ENCODE measurements at regions not wholly inside any gene's neighbourhood (a gene's known extent, or its start where the extent isn't known, plus 50 kb on each side); places are given as distances from the start of the nearest gene placed in this dataset.
A peak's percentile ranks its signal among the peaks of the same experiment; 100 is the strongest.
"Not testable (repeated sequence)": the region's sequence is repeated elsewhere in the genome, so short reads cannot be mapped to it uniquely, and the experiment has no call there.

DNA sequence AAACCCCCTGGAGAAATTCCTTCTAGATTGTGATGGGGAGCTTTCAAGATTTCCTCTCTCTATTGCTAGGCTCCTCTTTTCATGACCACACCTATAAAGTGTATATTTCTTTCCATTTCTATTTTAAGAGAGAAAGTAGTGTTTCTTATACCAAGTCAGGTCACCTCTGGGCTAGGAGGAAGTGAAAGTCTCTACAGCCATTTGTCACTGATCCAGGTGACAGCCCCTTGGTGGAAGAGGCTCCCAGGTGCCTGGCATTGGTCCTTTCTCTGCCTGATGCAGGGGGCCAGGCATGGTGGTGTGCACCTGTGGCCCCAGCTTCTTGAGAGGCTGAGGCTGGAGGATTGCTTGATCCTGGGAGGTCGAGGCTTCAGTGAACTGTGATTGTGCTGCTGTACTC lies 64.7 kb downstream of the DHCR7 start:
- no peak for DNase-seq

GRCh38 chr11:71381781-71382505 lies 66.2 kb downstream of the DHCR7 start:
- no peak for DNase-seq

DNA sequence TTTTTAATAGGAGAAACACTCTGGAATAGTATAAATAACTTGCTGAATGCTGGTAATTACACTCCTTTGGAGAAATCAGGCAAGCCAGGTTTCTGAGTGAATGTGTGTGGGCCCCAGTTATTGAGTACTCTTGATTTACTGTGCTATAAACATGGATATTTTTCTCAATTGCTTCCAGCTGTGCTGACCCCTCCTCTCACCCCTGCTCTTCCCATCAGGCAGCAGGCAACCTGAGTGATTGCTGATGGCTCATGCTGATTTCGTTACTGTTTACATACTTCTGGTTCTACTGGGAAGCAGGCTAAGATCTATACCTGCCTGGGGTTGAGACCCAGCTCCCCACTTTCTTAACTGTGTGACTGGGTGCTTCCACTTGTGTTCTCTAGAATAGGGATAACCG lies 68.5 kb downstream of the DHCR7 start:
- no peak for DNase-seq

- no peak for DNase-seq
These were observed 74.3 kb downstream of the DHCR7 start for GRCh38 chr11:71373791-71374454.

DNA sequence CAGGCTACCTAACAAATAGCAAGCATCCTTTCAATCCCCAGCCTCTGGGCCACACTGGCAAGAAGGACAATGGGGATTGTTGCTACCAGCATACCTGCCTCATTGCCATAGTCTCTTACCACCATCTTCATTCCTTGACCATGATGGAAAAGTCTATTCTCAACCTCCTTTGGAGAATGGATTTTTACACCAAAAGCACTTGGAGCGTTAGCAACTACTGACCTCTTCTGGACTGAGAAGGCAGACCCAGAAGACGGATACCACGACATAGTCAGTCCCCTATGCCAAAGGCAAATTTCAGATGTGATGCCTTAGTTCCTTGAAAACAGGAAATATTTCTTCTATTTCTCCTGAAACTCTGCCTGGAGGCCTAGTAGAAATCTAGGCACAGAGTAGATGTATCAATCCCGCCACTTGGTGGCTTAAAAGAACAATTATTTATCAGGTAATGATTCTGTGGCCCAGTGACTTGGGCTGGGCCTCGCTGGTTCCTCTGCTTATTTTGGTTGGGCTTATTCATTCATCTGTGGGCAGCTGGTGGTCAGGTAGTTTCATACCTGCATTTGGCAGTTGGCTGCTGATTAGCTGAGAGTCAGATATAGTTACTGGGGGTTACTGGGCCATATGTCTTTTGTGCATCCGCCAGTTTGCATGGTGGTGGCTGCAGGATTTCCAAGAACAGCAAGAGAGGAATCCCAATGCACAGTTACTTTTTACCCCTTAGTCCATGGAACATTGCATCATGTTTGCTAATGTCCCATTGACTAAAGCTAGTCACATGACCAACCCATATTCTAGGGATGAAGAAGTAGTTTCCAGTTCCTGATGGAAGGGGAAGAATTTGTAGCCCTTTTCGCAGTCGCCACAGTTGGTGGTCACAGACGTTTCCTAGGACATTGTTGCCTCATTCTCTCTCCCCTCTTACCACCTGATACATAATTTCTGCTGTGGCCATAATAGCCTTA lies 75.2 kb downstream of the DHCR7 start:
- no peak for DNase-seq

GRCh38 chr11:71371674-71372069 lies 76.5 kb downstream of the DHCR7 start:
- DNase-seq: no peak

DNA sequence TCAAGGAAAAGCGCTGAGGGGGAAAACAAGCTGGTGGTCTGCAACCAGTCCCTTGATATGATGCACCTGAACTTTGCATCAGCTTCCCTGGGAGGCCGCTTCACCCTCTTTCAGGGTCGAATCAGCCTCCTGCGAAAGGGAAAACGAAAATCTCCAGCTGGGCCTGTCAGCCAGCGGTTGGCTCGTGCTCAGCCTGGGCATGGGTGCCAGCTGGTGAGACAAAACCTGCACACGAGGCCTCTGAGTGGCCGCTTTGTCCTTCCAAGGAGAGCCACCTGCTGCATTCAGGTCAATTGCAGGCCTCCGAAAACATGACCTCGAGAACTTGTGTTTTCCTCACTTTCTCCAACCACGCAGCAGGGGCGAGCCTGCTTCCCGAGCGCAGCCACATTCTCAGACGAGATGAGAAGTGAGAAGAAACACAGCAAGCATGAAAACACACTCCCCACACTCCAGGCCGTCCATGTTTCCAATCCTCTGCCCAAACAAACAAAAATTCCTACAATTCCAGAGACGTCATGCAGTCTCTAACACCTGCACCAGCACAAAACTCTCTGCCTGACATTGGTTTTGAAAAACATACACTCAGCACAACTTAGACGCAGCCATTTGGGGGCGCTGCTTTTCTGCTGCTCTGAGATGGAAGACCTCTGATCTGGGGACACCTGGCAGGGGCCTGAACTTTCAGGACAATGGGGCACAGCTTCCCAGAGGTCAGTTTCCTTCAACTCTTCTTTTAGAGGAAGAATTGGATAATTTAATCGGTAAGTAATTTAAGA lies 77.1 kb downstream of the DHCR7 start:
- DNase-seq: peak; percentile 22

DNA sequence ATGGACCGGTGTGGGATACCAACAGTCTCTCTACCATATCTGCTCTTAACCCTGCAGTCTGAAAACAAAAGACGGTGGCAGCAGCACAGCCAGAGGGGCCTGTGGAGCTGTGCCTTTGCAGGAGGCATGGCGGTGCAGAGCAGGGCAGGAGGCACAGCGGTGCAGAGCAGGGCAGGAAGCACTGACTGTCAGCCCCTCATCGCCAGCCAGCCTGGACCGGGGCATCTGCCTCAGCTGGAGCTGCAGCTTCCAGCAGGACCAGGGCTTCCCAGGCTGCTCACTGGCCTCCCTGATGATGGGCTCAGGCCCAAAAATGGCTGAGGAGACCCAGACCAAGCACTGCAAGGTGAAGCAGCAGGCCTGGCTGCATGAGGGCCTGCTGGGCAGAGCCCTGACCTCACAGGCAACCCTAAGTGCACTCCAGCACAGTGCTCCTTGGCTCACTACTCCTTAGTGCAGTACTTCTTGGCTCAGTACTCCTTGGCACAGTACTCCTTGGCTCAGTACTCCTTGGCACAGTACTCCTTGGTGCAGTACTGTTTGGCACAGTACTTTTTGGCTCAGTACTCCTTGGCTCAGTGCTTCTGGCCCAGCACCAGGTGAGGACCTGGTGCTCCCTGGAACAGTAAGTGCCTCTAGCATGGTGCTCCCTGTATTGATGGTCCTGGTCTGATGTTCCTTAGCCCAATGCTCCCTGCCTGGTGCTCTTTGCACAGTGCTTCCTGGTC lies 78.0 kb downstream of the DHCR7 start:
- DNase-seq: no peak

DNA sequence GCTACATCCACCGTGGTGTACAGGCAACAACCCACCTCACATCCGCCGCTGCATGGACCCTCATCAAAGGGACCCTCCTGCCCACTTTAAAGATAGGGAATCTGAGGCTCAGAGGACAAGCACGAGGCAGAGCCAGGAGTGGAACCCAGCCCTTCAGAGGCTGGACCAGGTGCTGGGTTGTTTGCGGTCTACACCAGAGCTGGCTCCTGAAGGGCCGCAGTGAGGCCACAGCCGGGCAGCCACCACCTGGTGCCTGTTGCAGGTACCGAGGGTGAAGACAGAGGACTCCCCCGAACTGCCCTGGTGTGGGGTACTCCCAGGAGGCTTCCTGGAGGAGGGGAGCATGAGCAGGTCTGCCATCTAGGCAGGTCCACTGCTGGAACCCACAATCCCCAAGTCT lies 78.8 kb downstream of the DHCR7 start:
- DNase-seq: no peak

DNA sequence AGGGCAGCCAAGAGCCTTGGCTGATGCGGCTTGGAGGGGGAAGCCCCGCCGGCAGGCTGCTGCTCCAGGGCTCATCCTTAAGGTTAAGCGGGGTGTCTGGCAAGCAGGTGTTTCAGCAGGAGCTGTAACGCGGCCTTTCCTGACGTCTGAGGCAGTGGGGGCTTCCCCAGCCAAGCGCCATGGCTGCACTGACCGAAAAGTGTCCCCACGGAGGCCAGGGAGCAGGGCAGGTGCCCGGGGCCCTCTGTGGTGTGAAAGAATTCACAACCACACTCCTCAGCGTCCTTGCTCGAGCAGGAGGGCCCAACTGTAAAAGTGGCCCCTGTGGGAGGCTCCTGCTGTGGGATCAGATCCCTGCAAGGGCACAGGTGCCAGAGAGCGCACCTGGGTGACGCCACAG lies 79.2 kb downstream of the DHCR7 start:
- DNase-seq: no peak

GRCh38 chr11:71367756-71368155 lies 80.4 kb downstream of the DHCR7 start:
- no peak for DNase-seq

GRCh38 chr11:71367276-71367675 lies 80.9 kb downstream of the DHCR7 start:
- DNase-seq: not testable (repeated sequence)

DNA sequence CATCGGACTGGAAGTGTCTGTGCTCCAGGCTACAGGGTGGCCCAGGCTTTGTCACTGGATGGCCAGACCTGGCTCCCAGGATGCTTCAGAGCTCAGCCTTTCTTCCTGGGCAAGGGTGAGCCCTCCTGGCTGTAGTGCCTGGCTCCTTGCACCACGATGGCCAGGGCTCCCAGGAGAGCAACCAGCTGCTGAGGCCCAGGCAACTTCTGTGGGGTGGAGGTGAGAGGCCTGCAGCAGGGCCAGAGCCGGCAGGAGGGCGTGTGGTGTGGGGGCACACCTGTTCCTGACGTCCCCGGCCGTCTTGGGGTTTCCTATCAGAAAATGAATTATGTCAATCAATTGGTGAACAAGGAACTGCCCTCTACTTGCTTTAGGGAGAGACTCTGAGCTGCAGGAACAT lies 82.1 kb downstream of the DHCR7 start:
- no peak for DNase-seq

GRCh38 chr11:71365626-71366025 lies 82.6 kb downstream of the DHCR7 start:
- DNase-seq: no peak

- no peak for DNase-seq
These were observed 83.4 kb downstream of the DHCR7 start for GRCh38 chr11:71364806-71365205.

DNA sequence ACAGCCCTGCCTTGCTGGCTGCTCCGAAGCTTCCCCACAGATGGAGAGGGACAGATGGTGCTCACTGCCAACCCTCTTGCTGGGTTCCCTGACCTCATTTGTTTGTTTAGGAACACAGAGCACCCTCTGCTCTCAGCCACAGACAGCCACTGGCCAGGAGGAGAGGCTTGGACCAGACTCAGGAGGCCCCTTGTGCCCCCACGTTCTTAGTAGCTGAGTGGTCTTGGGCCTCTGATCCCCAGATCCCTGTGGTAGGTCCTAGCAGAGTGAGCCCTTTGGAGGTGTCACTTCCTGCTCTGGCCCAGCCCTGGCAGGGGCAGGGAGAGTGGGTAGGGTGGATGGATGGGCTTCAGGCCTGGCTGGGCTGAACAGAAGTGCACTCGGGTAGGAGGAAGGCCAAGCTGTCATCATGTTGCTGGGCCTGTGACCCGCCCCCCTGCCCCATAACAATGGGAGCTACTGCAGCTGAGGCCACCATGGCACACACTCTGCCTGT lies 84.0 kb downstream of the DHCR7 start:
- peak; percentile 84 for DNase-seq

DNA sequence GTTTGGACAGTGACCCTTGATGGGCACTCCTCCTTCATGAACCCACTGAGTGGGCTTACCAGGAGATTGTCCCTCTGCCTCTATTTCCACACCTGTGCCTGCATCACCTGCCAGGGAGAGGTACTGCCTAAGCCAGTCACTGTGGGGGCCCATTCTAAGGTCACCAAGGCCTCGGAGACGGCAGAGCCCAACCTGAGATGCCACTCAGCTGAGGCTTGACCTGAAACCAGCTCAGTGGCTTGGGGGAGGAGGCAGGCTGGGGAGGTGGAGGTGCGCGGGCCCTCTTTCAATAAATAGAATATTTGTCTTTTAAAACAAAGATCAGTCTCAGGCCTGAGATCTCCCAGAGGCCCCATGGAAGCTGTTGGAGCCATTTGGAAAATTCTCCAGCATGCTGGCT lies 84.5 kb downstream of the DHCR7 start:
- DNase-seq: no peak

DNA sequence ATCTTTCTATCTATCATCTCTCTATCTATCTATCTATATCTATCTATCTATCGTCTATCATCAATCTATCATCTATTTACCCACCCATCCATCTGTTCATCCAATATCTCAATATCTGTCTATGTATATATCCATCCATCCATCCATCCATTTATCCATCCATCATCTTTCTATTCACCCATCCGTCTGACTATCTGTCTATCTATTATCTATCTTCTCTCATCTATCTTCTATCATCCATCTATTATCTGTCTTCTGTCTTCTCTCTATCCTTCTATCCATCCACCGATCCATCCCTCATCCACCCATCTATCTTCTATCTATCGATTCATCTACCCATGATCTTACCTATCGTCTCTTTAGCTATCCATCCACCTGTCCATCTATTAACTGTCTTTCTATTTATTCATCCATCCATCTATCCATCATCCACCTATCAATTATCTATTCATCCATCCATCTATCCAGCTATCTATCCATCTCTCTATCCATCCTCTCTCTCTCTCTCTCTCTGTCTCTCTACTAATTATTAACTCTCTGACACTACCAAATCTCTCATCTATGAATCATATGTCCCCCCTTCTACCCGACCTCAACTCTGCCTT lies 89.1 kb downstream of the DHCR7 start:
- no peak for DNase-seq

DNA sequence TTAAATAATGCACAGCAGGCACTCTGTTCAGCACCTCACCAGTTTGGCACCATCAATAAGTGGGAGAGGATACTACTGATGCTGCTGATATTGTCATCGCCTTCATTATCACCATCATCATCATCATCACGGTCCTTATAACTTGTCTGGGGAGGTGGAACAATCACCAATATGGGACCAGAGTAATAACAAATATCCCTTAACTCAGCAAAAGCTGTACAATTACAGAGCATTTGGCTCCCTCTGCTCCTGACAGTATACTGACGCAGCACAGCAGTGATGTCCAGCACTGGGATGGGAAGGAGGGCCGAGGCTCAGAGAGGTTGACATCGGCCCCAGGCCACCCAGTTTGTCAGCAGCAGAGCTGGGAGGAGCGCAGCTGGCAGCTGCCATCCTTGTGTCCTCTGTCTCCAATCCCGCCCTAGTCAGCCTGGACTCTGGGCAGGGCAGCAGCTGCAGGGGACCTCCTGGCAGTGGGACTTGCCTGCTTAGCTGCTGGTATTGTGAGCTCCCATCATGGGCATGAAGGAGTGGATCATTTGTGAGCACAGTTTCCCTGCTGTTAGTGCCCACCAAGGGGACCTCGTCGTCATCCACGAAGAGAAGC lies 90.0 kb downstream of the DHCR7 start:
- DNase-seq: no peak

DNA sequence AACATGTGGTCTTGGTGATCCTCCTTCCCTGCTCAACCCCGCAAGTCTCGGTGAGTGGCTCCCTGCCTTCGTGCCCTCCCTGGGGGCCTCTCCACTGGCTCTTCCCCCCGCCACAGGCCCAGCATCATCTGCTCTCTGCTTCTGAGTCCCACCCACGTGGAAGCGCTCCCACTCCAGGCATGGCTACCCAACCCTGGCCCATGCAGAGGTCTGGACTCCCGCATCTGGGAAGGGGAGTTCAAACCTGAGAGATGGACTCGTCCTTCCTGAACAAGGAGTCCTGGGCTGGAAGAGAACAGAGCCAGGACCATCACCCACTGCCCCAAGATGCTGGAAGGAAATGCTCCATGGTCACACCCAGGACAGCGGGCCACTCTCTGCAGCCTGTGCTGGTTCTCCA lies 90.8 kb downstream of the DHCR7 start:
- no peak for DNase-seq

DNA sequence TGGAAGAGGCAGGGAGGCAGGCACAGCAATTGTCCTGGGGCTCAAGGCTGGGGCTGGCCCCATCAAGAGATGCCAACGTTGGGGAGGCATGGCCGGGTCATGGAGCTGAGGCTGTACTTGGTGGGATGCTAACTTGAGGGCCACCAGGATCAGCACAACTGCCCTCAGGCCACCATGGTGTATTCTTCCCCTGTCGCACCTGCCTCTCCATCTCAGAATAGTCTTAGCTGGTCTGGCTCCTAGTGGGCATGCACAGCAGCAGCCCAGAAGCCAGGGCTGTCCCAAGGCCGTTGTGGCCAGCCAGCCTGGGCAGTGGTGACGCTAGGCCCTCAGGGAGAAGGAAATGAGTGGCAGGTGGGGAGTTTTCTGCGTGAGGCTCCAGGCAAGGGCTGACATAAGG lies 91.3 kb downstream of the DHCR7 start:
- no peak for DNase-seq

Data from NCI-H1694 treated with DMSO at 0.1 percent for 48 hours (cell line).